ENCODE measurements at regions not wholly inside any gene's neighbourhood (a gene's known extent, or its start where the extent isn't known, plus 50 kb on each side); places are given as distances from the start of the nearest gene placed in this dataset.
A peak's percentile ranks its signal among the peaks of the same experiment; 100 is the strongest.

DNA sequence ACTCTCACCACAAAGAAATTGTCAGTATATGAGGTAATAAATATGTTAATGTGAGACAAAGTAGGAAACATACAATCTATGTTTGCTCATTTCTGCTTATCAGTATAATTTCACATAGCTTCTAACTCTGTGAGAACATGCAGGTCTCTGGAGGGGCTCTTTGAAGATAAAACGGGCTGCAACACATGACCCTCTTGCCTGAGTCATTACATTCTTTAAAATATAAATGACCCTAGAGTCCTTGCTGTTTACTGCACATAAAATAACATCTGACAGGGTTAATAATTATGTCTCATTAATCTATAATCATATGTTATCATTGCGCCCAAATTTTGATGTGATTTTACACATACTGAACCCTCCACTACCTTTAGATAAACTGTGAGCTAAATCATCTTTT lies 681.5 kb downstream of the ARAP2 start:
- no peak for DNase-seq

DNA sequence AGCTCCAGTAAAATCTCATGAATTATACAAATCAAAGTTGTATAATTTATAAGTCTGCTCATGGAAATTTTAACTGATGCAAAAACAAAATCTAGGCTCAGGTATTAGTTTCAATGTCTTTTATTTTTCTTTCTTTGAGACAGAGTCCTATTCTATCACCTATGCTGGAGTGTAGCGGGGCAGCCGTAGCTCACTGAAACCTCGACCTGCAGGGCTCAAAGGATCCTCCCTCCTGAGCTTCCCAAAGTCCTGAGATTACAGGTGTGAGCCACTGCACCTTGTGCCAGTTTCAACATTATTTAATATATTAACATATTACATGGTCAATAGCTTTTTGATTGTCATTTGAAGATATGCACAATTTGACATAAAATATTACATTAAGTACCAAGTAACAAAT lies 678.7 kb downstream of the ARAP2 start:
- DNase-seq, result no peak

DNA sequence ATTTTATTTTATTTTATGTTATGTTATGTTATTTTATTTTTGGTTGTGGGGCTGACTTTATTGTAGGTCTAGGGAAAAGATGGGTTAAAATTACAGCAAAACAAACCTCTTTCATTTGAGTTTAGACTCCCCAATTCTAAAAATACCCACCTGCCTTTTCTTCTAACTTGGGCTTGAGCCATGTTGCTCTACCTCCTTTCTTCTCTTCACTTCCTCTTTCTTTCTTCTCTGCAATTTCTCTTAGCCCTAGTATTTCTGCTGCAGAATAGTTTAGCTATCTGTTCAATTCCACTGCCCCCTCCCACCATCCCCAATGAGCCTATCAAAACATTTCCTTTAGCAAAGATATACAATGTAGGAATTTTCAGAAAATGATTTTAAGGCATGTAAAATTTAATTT lies 653.3 kb downstream of the ARAP2 start:
- DNase-seq, result no peak

DNA sequence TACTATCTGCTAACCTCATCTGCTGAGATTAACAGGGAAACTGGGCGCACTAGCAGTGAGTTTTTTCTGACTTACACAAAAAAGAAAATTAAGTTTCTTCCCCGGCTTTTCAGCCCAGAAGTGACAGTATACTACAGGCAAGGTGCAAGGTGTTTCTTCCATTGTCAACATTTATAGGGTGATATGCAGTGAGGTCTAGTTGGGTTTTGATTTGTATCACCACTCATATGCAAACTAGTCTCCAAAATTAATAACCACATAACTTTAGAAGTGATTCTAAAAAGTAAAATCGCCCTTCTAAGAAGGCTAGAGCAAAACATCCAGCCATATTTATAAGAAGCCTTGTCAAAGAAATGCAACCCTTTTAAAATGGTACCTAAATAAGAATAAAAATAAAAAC lies 640.1 kb downstream of the ARAP2 start:
- DNase-seq, result no peak

DNA sequence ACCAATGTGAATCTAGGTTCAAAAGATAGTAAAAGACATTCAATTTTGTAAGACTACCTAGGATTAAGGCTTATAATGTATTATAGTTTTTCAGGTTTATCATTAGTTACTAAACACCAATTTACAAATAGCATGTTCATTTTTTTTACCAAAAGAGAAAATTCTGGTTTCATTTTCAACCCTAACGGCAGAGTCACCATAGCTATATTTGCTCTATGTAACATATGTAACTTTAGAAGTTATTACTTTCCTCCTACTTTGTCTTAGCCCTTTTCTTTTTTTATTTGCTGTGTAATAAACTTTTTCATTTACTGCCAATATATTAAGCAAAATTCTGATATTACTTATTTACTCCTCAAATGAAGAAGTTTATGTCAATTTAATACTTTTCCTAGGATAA lies 639.6 kb downstream of the ARAP2 start:
- no peak for DNase-seq

- DNase-seq, result no peak
These were observed 636.1 kb downstream of the ARAP2 start for GRCh38 chr4:35608205-35608604.

DNA sequence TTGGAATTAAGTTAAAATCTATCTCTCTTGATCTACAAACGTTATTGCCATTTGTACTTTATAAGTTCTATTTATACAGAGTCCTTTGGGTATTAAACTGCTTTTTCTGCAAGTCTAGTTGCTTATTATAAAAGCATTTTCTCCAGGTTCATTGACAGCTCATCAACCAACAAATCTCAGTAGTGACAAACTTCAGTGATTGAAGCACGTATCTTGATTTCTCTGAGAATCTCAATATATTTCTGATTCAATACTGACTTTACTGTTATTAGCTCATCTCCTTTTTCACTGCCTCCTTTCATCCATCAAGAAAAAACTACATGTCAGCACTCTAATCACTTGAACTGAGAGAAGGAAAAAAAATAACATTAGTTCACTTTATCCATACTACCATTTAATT lies 630.2 kb downstream of the ARAP2 start:
- no peak for DNase-seq

DNA sequence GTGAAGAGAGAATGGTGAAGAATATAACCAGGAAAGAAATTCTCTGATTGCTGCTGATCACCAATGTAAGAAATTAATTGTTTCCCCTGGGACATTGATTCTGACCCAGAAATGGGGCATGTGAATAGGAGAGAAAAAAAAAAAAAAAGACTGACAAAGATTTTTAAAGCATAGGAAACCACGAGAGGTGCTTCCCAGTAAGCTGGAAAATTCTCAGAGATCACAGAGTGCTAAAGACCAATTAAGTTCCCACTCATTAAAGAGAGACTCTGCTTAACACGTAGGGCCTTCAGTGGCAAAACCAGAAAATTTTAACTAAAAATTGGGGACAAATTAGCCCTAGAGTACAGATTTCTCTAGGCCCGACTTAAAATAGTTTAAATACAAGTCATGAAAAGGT lies 604.4 kb downstream of the ARAP2 start:
- no peak for DNase-seq

DNA sequence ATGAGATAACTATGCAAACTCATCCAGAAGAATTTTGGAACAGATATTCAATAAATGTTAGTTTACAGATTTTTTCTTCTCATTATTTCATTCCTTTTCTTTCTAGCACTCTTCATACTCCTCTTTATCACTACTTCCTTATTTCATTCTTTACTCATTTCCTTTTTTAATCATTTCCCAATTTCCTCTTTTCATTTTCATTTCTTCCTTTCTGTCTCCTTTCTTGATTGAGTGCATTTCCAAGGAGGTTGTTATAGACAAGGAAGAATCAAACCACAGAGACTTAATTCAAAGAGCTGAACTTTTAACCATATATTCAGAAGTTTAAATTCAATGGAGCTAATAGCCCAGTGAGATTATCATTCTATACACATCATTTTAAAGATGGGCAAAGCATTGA lies 600.7 kb downstream of the ARAP2 start:
- DNase-seq, result no peak

GRCh38 chr4:35644591-35644990 lies 599.7 kb downstream of the ARAP2 start:
- peak; percentile 5 for DNase-seq

- no peak for DNase-seq
These were observed 595.3 kb downstream of the ARAP2 start for GRCh38 chr4:35649011-35649410.

- no peak for DNase-seq
These were observed 594.5 kb downstream of the ARAP2 start for GRCh38 chr4:35649778-35650177.

- no peak for DNase-seq
These were observed 592.1 kb downstream of the ARAP2 start for GRCh38 chr4:35652197-35652596.

- no peak for DNase-seq
These were observed 590.9 kb downstream of the ARAP2 start for GRCh38 chr4:35653451-35653850.

- DNase-seq, result no peak
These were observed 571.2 kb downstream of the ARAP2 start for GRCh38 chr4:35673137-35673536.

- DNase-seq, result no peak
These were observed 559.6 kb downstream of the ARAP2 start for GRCh38 chr4:35684755-35685154.

DNA sequence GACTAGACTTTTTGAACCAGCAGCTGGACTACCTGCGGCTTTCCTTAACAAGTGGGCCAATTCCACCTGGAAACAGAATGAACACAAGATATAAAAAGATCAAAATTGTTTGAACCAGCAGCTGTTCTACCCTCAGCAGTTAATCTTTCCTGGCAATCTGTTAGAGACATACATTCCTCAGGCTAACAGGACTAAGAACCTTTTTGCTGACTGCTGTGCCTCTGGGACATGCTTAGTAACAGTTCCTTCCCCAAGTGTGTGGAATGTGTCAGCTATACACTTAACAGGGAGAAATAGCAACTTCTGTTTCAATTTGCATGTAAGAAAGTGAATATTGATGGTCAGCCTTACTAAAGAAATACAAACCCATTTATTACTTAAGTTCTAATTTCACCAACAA lies 554.4 kb downstream of the ARAP2 start:
- no peak for DNase-seq

- no peak for DNase-seq
These were observed 554.0 kb downstream of the ARAP2 start for GRCh38 chr4:35690271-35690670.

- no peak for DNase-seq
These were observed 549.3 kb downstream of the ARAP2 start for GRCh38 chr4:35695003-35695402.

DNA sequence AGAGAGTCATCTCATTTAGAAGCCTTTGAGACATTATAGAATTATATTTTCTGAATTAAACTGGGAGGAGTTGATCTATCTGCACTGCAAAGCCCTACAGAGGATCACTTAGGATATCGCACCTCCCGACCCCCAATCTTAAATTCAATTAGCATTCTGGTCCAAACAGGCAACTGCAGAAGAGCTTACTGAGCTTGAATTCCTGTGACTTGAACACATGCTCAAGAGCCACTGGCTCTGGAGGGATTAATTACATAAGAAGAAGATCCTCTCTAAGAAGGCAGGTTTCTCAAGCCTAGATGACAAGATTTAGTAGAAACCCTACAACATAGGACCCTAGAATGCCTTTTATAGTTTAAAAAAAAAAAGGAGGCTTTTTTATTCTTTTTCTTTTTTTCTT lies 548.9 kb downstream of the ARAP2 start:
- DNase-seq, result no peak

DNA sequence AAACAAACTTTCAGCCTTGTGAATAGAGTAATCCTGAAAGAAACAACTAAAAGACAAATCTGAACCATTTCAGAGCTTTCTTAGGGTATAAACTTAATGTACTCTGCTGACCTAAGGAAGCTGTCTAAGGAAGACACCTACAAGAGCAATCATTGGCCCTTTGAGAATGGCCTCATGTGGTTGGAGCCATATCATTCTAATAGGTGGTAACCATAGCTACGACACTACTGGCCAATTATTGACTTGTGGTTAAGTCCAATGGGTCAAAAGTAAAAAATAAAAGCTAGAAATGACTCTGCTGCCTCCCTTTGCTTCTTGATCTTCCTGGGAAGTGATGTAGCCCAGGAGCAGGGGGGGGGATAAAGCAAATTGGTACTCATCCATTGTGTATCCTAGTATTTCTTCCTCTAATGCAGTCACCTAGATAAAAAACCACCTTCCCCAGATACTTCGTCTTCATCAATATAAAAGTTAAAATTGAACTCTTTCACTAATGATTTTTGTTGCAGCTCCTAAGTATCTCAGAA lies 547.0 kb downstream of the ARAP2 start:
- no peak for DNase-seq

DNA sequence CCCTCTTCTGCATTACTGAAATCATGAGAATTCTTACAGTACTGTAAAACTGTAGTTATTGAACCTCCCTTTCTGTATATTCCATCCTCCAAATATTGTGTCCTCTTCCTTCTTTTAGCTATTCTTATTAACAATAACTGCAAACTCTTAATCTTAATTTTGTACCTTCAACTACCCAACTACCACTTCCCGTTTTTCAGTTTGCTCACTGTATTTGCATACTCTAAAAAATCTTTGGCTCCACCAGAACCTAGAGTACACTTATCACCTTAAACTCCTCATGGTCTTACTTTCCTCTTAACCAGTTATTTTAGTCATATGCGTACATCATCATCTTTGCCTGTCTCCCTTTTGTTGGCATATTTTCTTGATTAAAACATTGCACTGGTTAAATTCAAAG lies 543.7 kb downstream of the ARAP2 start:
- DNase-seq, result no peak

DNA sequence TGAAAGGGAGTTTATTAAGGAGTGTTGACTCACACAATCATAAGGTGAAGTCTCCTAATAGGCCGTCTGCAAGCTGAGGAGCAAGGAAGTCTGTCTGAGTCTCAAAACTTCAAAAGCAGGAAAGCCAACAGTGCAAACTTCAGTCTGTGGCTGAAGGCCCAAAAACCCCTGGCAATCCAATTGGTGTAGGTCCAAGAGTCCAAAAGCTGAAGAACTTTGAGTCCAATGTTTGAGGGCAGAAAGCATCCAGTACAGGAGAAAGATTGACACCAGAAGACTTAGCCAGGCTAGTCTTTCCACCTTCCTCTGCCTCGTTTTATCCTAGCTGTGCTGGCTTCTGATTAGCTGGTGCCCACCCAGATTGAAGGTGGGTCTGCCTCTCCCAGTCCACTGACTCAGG lies 535.2 kb downstream of the ARAP2 start:
- DNase-seq, result no peak

DNA sequence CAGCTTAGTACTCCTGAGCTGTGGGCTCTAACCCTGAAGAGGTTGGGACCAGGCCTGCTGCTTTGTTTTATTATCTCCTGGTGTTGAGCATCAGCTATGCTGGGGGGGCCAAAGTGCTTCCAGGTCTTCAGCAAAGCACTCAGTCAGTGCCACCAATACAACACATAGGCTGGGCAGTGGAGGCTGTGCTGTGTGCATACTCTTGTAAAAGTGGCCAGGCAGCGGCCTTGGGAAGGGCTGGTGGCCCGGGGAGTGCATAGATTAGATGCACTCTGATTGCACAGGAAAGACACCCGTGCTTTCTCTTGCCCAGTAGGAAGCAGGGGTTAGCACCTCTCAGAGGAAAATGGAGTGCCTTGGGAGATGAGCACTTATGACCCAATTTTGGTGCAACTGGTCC lies 534.0 kb downstream of the ARAP2 start:
- DNase-seq, result no peak

GRCh38 chr4:35711127-35711526 lies 533.2 kb downstream of the ARAP2 start:
- DNase-seq, result no peak

- DNase-seq, result no peak
These were observed 520.3 kb downstream of the ARAP2 start for GRCh38 chr4:35723973-35724372.
